DND-41 (cell line): ENCODE measurements at regions not wholly inside any gene's neighbourhood (a gene's known extent, or its start where the extent isn't known, plus 50 kb on each side); places are given as distances from the start of the nearest gene placed in this dataset.

Experiments used
- ATAC-seq: fragments of 200-7000 bp; cut with Tn5 transposase; 3 replicates; pipeline ENCODE4 v1.9.1; 2021; ENCODE audit warnings: low read depth; ENCODE audit not compliant: insufficient read depth
- DNase-seq: peaks from one replicate; pipeline ENCODE4 v3.0.0-alpha.2; 2020
- H2AFZ ChIP-seq: 2 replicates; pipeline ENCODE4 v1.6.0; 2012; ENCODE audit warnings: low read depth, low read length
- H3K27ac ChIP-seq: 2 replicates; pipeline ENCODE4 v1.5.1; 2012; ENCODE audit warnings: low read length, inconsistent platforms
- H3K27me3 ChIP-seq: fragments of 200-600 bp; sonication (generic); 2 replicates; pipeline ENCODE4 v1.6.0; 2012; ENCODE audit warnings: low read length, mild to moderate bottlenecking, inconsistent platforms; ENCODE audit not compliant: insufficient read depth, poor library complexity
- H3K36me3 ChIP-seq: 2 replicates; pipeline ENCODE4 v1.5.1; 2012; ENCODE audit warnings: low read length, inconsistent platforms; ENCODE audit not compliant: insufficient read depth
- H3K4me1 ChIP-seq: 2 replicates; pipeline ENCODE4 v1.5.1; 2012; ENCODE audit warnings: mild to moderate bottlenecking, low read length; ENCODE audit not compliant: insufficient read depth
- H3K4me2 ChIP-seq: 2 replicates; pipeline ENCODE4 v1.6.0; 2012; ENCODE audit warnings: mild to moderate bottlenecking, moderate library complexity, low read length, inconsistent platforms; ENCODE audit not compliant: insufficient read depth
- H3K4me3 ChIP-seq, 2 experiments: fragments of 200-600 bp in 1 of 2; shearing (Covaris generic) in 1 of 2; 2 replicates each; pipeline ENCODE4 v1.5.1; 2012 to 2016; ENCODE audit warnings: inconsistent platforms in 2 of 2, low read length in 2 of 2, mild to moderate bottlenecking in 2 of 2, low read depth in 1 of 2, moderate library complexity in 1 of 2
- H3K79me2 ChIP-seq: 2 replicates; pipeline ENCODE4 v1.6.0; 2012; ENCODE audit warnings: low read length, inconsistent platforms; ENCODE audit not compliant: insufficient read depth
- H3K9ac ChIP-seq: 2 replicates; pipeline ENCODE4 v1.6.0; 2012; ENCODE audit warnings: low read depth, mild to moderate bottlenecking, inconsistent platforms, low read length, moderate library complexity
- H3K9me3 ChIP-seq: 2 replicates; pipeline ENCODE4 v1.5.1; 2012; ENCODE audit warnings: low read length, moderate library complexity, mild to moderate bottlenecking, inconsistent platforms; ENCODE audit not compliant: insufficient read depth, severe bottlenecking
- H4K20me1 ChIP-seq: 2 replicates; pipeline ENCODE4 v1.6.0; 2012; ENCODE audit warnings: low read length; ENCODE audit not compliant: insufficient read depth
- CTCF ChIP-seq: IDR thresholded peaks from 2 replicates; pipeline ENCODE4 v1.5.1; 2012; ENCODE audit warnings: borderline replicate concordance, low read length, moderate library complexity, mild to moderate bottlenecking; ENCODE audit not compliant: poor library complexity, severe bottlenecking; ENCODE audit errors: extremely low read depth
- EZH2 ChIP-seq: IDR thresholded peaks from 3 replicates; pipeline ENCODE4 v1.6.1; 2012; ENCODE audit warnings: borderline replicate concordance, low read depth, mild to moderate bottlenecking, moderate library complexity, low read length, inconsistent platforms; ENCODE audit not compliant: severe bottlenecking

GRCh38 chr5:52392321-52392720 lies 395.4 kb upstream of the ITGA1 start:
- DNase-seq (no peak), ATAC-seq (no peak)
- Histone ChIP-seq H3K4me2 (no peak overlapping the region), H3K27me3 (no peaks in the 10 kb centered on the region), H4K20me1 (no peaks in the 10 kb centered on the region), H2AFZ (no peak overlapping the region), H3K4me1 (no peaks in the 10 kb centered on the region), H3K36me3 (no peaks in the 10 kb centered on the region), H3K79me2 (no peaks in the 10 kb centered on the region), H3K9me3 (no peaks in the 10 kb centered on the region), H3K4me3 (no peak overlapping the region), H3K9ac (no peak overlapping the region), H3K27ac (no peak overlapping the region)
- no peak for TF ChIP-seq CTCF

- H3K4me2 ChIP-seq: no peak overlapping the region
- no peak overlapping the region for H3K27ac ChIP-seq
- H4K20me1 ChIP-seq: no peaks in the 10 kb centered on the region
- H3K36me3 ChIP-seq: no peaks in the 10 kb centered on the region
- DNase-seq (no peak), ATAC-seq (no peak)
- H3K9ac ChIP-seq: no peak overlapping the region
- TF ChIP-seq EZH2 (no peak), CTCF (no peak)
- no peaks in the 10 kb centered on the region for H3K9me3 ChIP-seq
- H3K79me2 ChIP-seq: no peaks in the 10 kb centered on the region
- H3K4me3 ChIP-seq: no peak overlapping the region
- no peaks in the 10 kb centered on the region for H3K27me3 ChIP-seq
- no peaks in the 10 kb centered on the region for H3K4me1 ChIP-seq
- no peak overlapping the region for H2AFZ ChIP-seq
Observed at GRCh38 chr5:52409835-52410234, 377.9 kb upstream of the ITGA1 start.

GRCh38 chr5:52419357-52419756 lies 368.4 kb upstream of the ITGA1 start:
- Histone ChIP-seq H4K20me1 (no peaks in the 10 kb centered on the region), H3K79me2 (no peaks in the 10 kb centered on the region), H3K4me3 (no peak overlapping the region), H3K4me1 (0 out of 2 replicates have a peak, but pooled peaks cover 4% of the 10 kb centered on the region), H3K4me2 (no peak overlapping the region), H3K36me3 (no peaks in the 10 kb centered on the region), H3K9ac (no peak overlapping the region), H3K27me3 (no peaks in the 10 kb centered on the region), H3K27ac (no peak overlapping the region), H2AFZ (no peak overlapping the region), H3K9me3 (no peaks in the 10 kb centered on the region)
- no peak for TF ChIP-seq CTCF
- no peak for TF ChIP-seq EZH2
- no peak for DNase-seq
- no peak for ATAC-seq

- no peak overlapping the region for H2AFZ ChIP-seq
- TF ChIP-seq EZH2: no peak
- no peak for TF ChIP-seq CTCF
- H3K36me3 ChIP-seq: no peaks in the 10 kb centered on the region
- H3K4me2 ChIP-seq: no peak overlapping the region
- no peaks in the 10 kb centered on the region for H3K9me3 ChIP-seq
- H3K79me2 ChIP-seq: no peaks in the 10 kb centered on the region
- H3K27me3 ChIP-seq: no peaks in the 10 kb centered on the region
- H3K4me3 ChIP-seq: no peak overlapping the region
- H4K20me1 ChIP-seq: no peaks in the 10 kb centered on the region
- DNase-seq: no peak
- H3K27ac ChIP-seq: no peak overlapping the region
- no peaks in the 10 kb centered on the region for H3K4me1 ChIP-seq
- H3K9ac ChIP-seq: no peak overlapping the region
- no peak for ATAC-seq
Observed at GRCh38 chr5:52427615-52428014, 360.1 kb upstream of the ITGA1 start.
